Liver (tissue), 8 donors: ENCODE measurements at regions not wholly inside any gene's neighbourhood (a gene's known extent, or its start where the extent isn't known, plus 50 kb on each side); places are given as distances from the start of the nearest gene placed in this dataset.

ENCODE experiments used
- DNase-seq: peaks from one replicate; pipeline ENCODE4 v3.0.0-alpha.2; 2017; ENCODE audit warnings: low spot score
- H3K27ac ChIP-seq, 2 donors: one replicate each; pipeline ENCODE4 v1.7.0; 2013; ENCODE audit warnings: inconsistent platforms in 2 of 2, low read length in 2 of 2, control low read depth in 1 of 2, low read depth in 1 of 2, mild to moderate bottlenecking in 1 of 2
- H3K27me3 ChIP-seq, 4 donors: one replicate each; pipeline versions ENCODE4 v1.6.1 to v1.7.0; 2013; ENCODE audit warnings: low read length in 3 of 4, inconsistent platforms in 1 of 4, mild to moderate bottlenecking in 1 of 4, moderate library complexity in 1 of 4; ENCODE audit not compliant: control insufficient read depth in 4 of 4, insufficient read depth in 4 of 4
- H3K36me3 ChIP-seq, 4 donors: one replicate each; pipeline versions ENCODE4 v1.6.1 to v1.7.0; 2013; ENCODE audit warnings: low read length in 3 of 4, mild to moderate bottlenecking in 3 of 4, low read depth in 1 of 4, moderate library complexity in 1 of 4; ENCODE audit not compliant: control insufficient read depth in 4 of 4, insufficient read depth in 3 of 4
- H3K4me1 ChIP-seq, 4 donors: one replicate each; pipeline versions ENCODE4 v1.6.1 to v1.7.0; 2013; ENCODE audit warnings: low read length in 3 of 4, mild to moderate bottlenecking in 3 of 4, moderate library complexity in 1 of 4; ENCODE audit not compliant: control insufficient read depth in 4 of 4, insufficient read depth in 4 of 4
- H3K4me3 ChIP-seq, 3 donors: one replicate each; pipeline versions ENCODE4 v1.6.1 to v1.7.0; 2013; ENCODE audit warnings: low read length in 3 of 3, control low read depth in 1 of 3, low read depth in 1 of 3, mild to moderate bottlenecking in 1 of 3
- H3K9ac ChIP-seq, 2 donors: one replicate each; pipeline ENCODE4 v1.7.0; 2013; ENCODE audit warnings: low read length in 2 of 2, mild to moderate bottlenecking in 2 of 2, moderate library complexity in 2 of 2, control low read depth in 1 of 2, low read depth in 1 of 2
- H3K9me3 ChIP-seq, 4 donors: one replicate each; pipeline versions ENCODE4 v1.6.1 to v1.7.0; 2013; ENCODE audit warnings: low read length in 3 of 4; ENCODE audit not compliant: control insufficient read depth in 4 of 4
- ATF3 ChIP-seq: IDR thresholded peaks from 2 replicates; pipeline ENCODE4 v1.6.1; 2016; ENCODE audit warnings: antibody characterized with exemption
- CTCF ChIP-seq: fragments of 150-350 bp; IDR thresholded peaks from 2 replicates; pipeline ENCODE4 v1.5.1; 2017; ENCODE audit warnings: improper control_type of control experiment, low read depth, low read length; ENCODE audit not compliant: missing input control
- EGR1 ChIP-seq, 2 donors: IDR thresholded peaks; 2 replicates each; pipeline ENCODE4 v1.6.1; 2016 to 2018; ENCODE audit warnings: antibody characterized with exemption in 2 of 2, low read depth in 2 of 2
- FOXA1 ChIP-seq: IDR thresholded peaks from 2 replicates; pipeline ENCODE4 v1.6.1; 2016; ENCODE audit warnings: antibody characterized with exemption
- FOXA2 ChIP-seq: IDR thresholded peaks from 2 replicates; pipeline ENCODE4 v1.6.1; 2016; ENCODE audit warnings: antibody characterized with exemption
- GABPA ChIP-seq, 2 donors: IDR thresholded peaks in 1 of 2; conservative IDR thresholded peaks in 1 of 2; 2 replicates each; pipeline ENCODE4 v1.6.1; 2016; ENCODE audit warnings: antibody characterized with exemption in 2 of 2, mild to moderate bottlenecking in 1 of 2, moderate library complexity in 1 of 2
- HNF4A ChIP-seq, 2 donors: conservative IDR thresholded peaks; 2 replicates each; pipeline ENCODE4 v1.6.1; 2016; ENCODE audit warnings: antibody characterized with exemption in 2 of 2, mild to moderate bottlenecking in 2 of 2
- HNF4G ChIP-seq: IDR thresholded peaks from 2 replicates; pipeline ENCODE4 v1.6.1; 2016; ENCODE audit warnings: antibody characterized with exemption
- JUND ChIP-seq, 2 donors: IDR thresholded peaks; 2 replicates each; pipeline ENCODE4 v1.6.1; 2016; ENCODE audit warnings: antibody characterized with exemption in 2 of 2
- MAX ChIP-seq: IDR thresholded peaks from 2 replicates; pipeline ENCODE4 v1.6.1; 2016; ENCODE audit warnings: antibody characterized with exemption
- RAD21 ChIP-seq, 2 donors: IDR thresholded peaks; 2 replicates each; pipeline ENCODE4 v1.6.1; 2016; ENCODE audit warnings: antibody characterized with exemption in 2 of 2, mild to moderate bottlenecking in 2 of 2
- REST ChIP-seq: IDR thresholded peaks from 2 replicates; pipeline ENCODE4 v1.6.1; 2016; ENCODE audit warnings: antibody characterized with exemption, mild to moderate bottlenecking
- SP1 ChIP-seq: IDR thresholded peaks from 2 replicates; pipeline ENCODE4 v1.6.1; 2018; ENCODE audit warnings: antibody characterized with exemption, mild to moderate bottlenecking
- TAF1 ChIP-seq: conservative IDR thresholded peaks from 2 replicates; pipeline ENCODE4 v1.6.1; 2016; ENCODE audit warnings: antibody characterized with exemption, mild to moderate bottlenecking
- YY1 ChIP-seq: IDR thresholded peaks from 2 replicates; pipeline ENCODE4 v1.6.1; 2016; ENCODE audit warnings: antibody characterized with exemption, mild to moderate bottlenecking
- ZBTB33 ChIP-seq: IDR thresholded peaks from 2 replicates; pipeline ENCODE4 v1.6.1; 2016; ENCODE audit warnings: antibody characterized with exemption
- WGBS: extraction: QIAGEN DNeasy Blood & Tissue Kit; methylation state at CpG from one replicate; pipeline ENCODE4 v1.1.7; 2013; 5-methylcytosine and 5-hydroxymethylcytosine counted together
- donor health status: healthy.
- donor health status: healthy.
- donor health status: healthy.
- donor health status: healthy.
- donor health status: healthy.

GRCh38 chr12:16492240-16492639 is 113.7 kb downstream of the LMO3 start:
- H3K36me3 ChIP-seq, result no peaks in the 10 kb centered on the region
- DNase-seq, result no peak
- no peaks in the 10 kb centered on the region for H3K9me3 ChIP-seq
- peak overlapping the region in 1 of 2 donors; percentile 37 for H3K27ac ChIP-seq
- no peak overlapping the region for H3K9ac ChIP-seq
- no peak for TF ChIP-seq ZBTB33
- TF ChIP-seq FOXA2, result no peak
- TF ChIP-seq JUND (IDR thresholded peaks at IDR 0.05), result no peak
- TF ChIP-seq ATF3, result no peak
- TF ChIP-seq FOXA1, result no peak
- no peak for TF ChIP-seq CTCF
- TF ChIP-seq HNF4A (conservative IDR thresholded peaks at IDR 0.05), result no peak
- no peak for TF ChIP-seq REST
- TF ChIP-seq EGR1 (IDR thresholded peaks at IDR 0.05; ENCODE audit: low read depth in 2 of 2), result no peak
- no peak for TF ChIP-seq GABPA (IDR thresholded peaks at IDR 0.05 in 1 of 2, conservative IDR thresholded peaks at IDR 0.05 in 1 of 2)
- TF ChIP-seq HNF4G, result no peak
- TF ChIP-seq YY1, result no peak
- no peak for TF ChIP-seq RAD21 (IDR thresholded peaks at IDR 0.05)
- no peak for TF ChIP-seq SP1
- TF ChIP-seq MAX, result no peak
- no peak for TF ChIP-seq TAF1
- H3K27me3 ChIP-seq, result no peaks in the 10 kb centered on the region
- H3K4me3 ChIP-seq, result no peak overlapping the region
- 95% methylated on average over 4 of the region's 4 CpGs for WGBS
- H3K4me1 ChIP-seq, result peaks cover 3 to 14% (median 9%) of the 10 kb centered on the region in 4 donors
